ENCODE measurements at regions not wholly inside any gene's neighbourhood (a gene's known extent, or its start where the extent isn't known, plus 50 kb on each side); places are given as distances from the start of the nearest gene placed in this dataset.

GRCh38 chr9:87276327-87276841 is 221.3 kb upstream of the DAPK1 start:
- intact Hi-C loops (cut with DNase I) = no loop called here

GRCh38 chr9:87276851-87277261 is 220.8 kb upstream of the DAPK1 start:
- no peak for TF ChIP-seq CTCF (IDR thresholded peaks at IDR 0.05)
- no peaks in the 10 kb centered on the region for H3K9me3 ChIP-seq
- no peak overlapping the region for H3K4me3 ChIP-seq
- no peak overlapping the region for H3K27ac ChIP-seq
- H3K36me3 ChIP-seq = no peaks in the 10 kb centered on the region
- intact Hi-C loops (cut with DNase I) = no loop called here
- no peak for DNase-seq
- H3K4me1 ChIP-seq = no peaks in the 10 kb centered on the region
- H3K9ac ChIP-seq (ENCODE audit: low read depth in 2 of 2, low read length in 2 of 2) = no peak overlapping the region
- no peaks in the 10 kb centered on the region for H3K27me3 ChIP-seq

More at GRCh38 chr9:87276327-87276841, 221.3 kb upstream of the DAPK1 start:
- no peak for DNase-seq
- H3K9me3 ChIP-seq = no peaks in the 10 kb centered on the region
- H3K27ac ChIP-seq = no peak overlapping the region
- no peak overlapping the region for H3K9ac ChIP-seq (ENCODE audit: low read depth in 2 of 2, low read length in 2 of 2)
- H3K4me1 ChIP-seq = no peaks in the 10 kb centered on the region
- H3K4me3 ChIP-seq = no peak overlapping the region
- H3K27me3 ChIP-seq = no peaks in the 10 kb centered on the region
- no peaks in the 10 kb centered on the region for H3K36me3 ChIP-seq
- no peak for TF ChIP-seq CTCF (IDR thresholded peaks at IDR 0.05)

GRCh38 chr9:87277346-87277745 is 220.3 kb upstream of the DAPK1 start:
- no peak overlapping the region for H3K9ac ChIP-seq (ENCODE audit: low read depth in 2 of 2, low read length in 2 of 2)
- H3K9me3 ChIP-seq = no peaks in the 10 kb centered on the region
- H3K4me1 ChIP-seq = no peaks in the 10 kb centered on the region
- H3K27ac ChIP-seq = no peak overlapping the region
- intact Hi-C loops (cut with DNase I) = no loop called here
- no peaks in the 10 kb centered on the region for H3K36me3 ChIP-seq
- H3K4me3 ChIP-seq = no peak overlapping the region
- no peaks in the 10 kb centered on the region for H3K27me3 ChIP-seq
- no peak for TF ChIP-seq CTCF (IDR thresholded peaks at IDR 0.05)
- DNase-seq = no peak

- Histone ChIP-seq H3K27ac (no peak overlapping the region), H3K27me3 (no peaks in the 10 kb centered on the region), H3K4me3 (no peak overlapping the region), H3K36me3 (no peaks in the 10 kb centered on the region), H3K4me1 (no peaks in the 10 kb centered on the region), H3K9ac (ENCODE audit: low read depth in 2 of 2, low read length in 2 of 2) (no peak overlapping the region), H3K9me3 (no peaks in the 10 kb centered on the region)
- no peak for TF ChIP-seq CTCF (IDR thresholded peaks at IDR 0.05)
- no peak for DNase-seq
- intact Hi-C loops (cut with DNase I) = no loop called here
These were observed 218.5 kb upstream of the DAPK1 start for GRCh38 chr9:87278971-87279733.

- intact Hi-C loops (cut with DNase I) = no loop called here
- H3K27ac ChIP-seq = no peak overlapping the region
- no peaks in the 10 kb centered on the region for H3K27me3 ChIP-seq
- no peaks in the 10 kb centered on the region for H3K36me3 ChIP-seq
- no peak overlapping the region for H3K4me3 ChIP-seq
- no peak for DNase-seq
- no peak for TF ChIP-seq CTCF (IDR thresholded peaks at IDR 0.05)
- no peaks in the 10 kb centered on the region for H3K4me1 ChIP-seq
- H3K9me3 ChIP-seq = no peaks in the 10 kb centered on the region
- no peak overlapping the region for H3K9ac ChIP-seq (ENCODE audit: low read depth in 2 of 2, low read length in 2 of 2)
These were observed 217.2 kb upstream of the DAPK1 start for GRCh38 chr9:87280421-87280820.
